LNCAP (cell line): ENCODE measurements at regions not wholly inside any gene's neighbourhood (a gene's known extent, or its start where the extent isn't known, plus 50 kb on each side); places are given as distances from the start of the nearest gene placed in this dataset.
A peak's percentile ranks its signal among the peaks of the same experiment; 100 is the strongest.

Source experiments
- CTCF ChIP-seq: fragments of 450-650 bp; IDR thresholded peaks from 2 replicates; pipeline ENCODE4 v1.5.1; 2017; ENCODE audit warnings: mild to moderate bottlenecking

GRCh38 chr1:20432341-20432740 lies 53.7 kb downstream of the CAMK2N1 start:
- no peak for TF ChIP-seq CTCF

GRCh38 chr1:20431176-20431460 lies 54.9 kb downstream of the CAMK2N1 start:
- TF ChIP-seq CTCF: no peak

GRCh38 chr1:20430355-20431175 lies 55.4 kb downstream of the CAMK2N1 start:
- TF ChIP-seq CTCF: peak; percentile 49; the same call in 1 of the 2 replicates

- no peak for TF ChIP-seq CTCF
Observed at GRCh38 chr1:20429296-20429695, 56.7 kb downstream of the CAMK2N1 start.

- TF ChIP-seq CTCF: no peak
Observed at GRCh38 chr1:20428841-20429240, 57.2 kb downstream of the CAMK2N1 start.

GRCh38 chr1:20426923-20427322 lies 59.1 kb downstream of the CAMK2N1 start:
- TF ChIP-seq CTCF: no peak

GRCh38 chr1:20426371-20426770 lies 59.6 kb downstream of the CAMK2N1 start:
- TF ChIP-seq CTCF: no peak

- no peak for TF ChIP-seq CTCF
Observed at GRCh38 chr1:20425622-20426021, 60.4 kb downstream of the CAMK2N1 start.
